Activated CD4-positive, alpha-beta T cell treated with anti-CD3 and anti-CD28 coated beads, Interleukin-2, amount 50 U/mL, for 4 hours (primary cell): ENCODE measurements at regions not wholly inside any gene's neighbourhood (a gene's known extent, or its start where the extent isn't known, plus 50 kb on each side); places are given as distances from the start of the nearest gene placed in this dataset.

Experiments used
- DNase-seq, 2 experiments: peaks; one replicate each; pipeline ENCODE4 v3.0.0-alpha.2; 2020

DNA sequence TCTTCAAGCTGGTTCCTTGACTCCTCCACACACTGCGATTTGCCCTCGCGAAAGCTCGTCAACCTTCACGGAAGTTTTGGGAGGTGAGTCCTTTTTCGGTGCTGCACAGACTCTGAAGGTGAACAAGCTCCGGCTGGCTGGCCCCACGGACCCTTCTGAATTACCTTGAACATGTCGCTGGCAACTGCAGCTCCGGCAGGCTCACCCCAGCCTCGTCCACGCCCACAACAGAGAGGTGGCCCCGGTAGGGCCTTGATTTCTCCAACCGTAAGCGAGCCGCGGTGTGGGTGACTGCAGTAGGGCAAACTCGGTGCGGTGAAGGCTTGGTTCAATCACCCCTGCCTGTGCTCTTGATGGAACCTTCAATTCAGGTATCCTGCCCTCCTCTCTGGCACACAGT lies 1020.7 kb upstream of the GOT2 start:
- DNase-seq = no peak

DNA sequence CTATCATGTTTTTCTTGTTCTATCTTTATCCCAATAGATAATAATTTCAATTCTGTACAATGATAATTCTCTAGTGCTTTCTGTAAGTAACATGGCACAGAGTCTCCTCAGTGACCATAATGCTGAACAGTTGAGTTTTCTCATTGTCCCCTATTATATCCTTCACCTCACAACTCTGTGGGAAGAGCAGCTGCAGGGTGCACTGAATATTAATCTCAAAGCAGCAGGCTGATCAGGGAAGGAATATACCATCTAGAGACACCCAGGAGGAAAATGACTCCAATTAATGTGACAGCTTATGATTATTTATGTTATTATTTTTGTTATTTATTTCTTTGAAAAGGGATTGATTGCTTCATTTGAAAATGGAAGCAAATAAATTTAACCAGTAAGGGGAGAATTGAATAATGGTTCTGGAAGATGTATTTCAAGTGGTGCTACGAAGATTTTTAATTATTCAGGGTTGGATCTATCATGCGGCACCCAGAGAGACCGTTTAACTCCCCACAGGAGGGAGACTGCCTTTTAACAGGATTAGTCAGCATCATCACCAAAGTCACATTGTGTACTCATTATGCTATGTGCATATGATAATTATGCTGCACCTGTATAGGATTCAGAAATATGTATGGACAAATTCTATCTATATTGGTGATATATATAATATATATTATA lies 1015.7 kb upstream of the GOT2 start:
- DNase-seq = no peak

DNA sequence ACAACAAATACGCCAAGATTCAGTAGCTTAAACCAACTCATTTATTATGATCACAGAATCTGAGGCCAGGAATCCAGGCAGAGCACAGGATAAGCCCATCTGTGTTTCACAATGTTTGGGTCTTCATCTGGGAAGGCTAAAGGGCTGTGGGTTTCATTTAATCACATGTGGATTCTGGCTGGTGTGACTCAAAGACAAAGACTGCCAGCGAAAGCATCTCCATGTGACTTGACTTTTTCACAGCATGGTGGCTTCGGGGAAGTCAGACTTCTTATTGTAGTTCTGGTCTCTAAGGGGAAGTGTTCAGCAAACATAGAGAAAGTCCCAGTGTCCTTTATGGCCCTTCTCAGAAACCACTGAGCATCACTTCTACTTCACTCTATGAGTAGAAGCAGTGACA lies 1014.4 kb upstream of the GOT2 start:
- no peak for DNase-seq

DNA sequence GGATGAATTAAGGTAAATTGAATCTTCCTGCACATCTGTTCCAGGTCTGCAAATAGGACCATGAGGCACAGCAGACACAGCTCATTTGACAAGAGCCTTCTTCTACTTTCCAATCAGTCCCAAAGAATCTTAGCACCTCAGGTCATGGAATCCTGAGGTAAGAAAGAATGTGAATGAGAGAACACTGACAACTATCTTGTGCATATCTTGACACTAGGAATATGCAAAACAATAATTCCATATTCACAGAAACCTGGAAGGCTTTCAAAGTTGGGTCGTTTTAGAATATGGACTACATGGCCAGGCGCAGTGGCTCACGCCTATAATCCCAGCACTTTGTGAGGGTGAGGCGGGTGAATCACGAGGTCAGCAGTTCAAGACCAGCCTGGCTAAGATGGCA lies 1009.4 kb upstream of the GOT2 start:
- no peak for DNase-seq

DNA sequence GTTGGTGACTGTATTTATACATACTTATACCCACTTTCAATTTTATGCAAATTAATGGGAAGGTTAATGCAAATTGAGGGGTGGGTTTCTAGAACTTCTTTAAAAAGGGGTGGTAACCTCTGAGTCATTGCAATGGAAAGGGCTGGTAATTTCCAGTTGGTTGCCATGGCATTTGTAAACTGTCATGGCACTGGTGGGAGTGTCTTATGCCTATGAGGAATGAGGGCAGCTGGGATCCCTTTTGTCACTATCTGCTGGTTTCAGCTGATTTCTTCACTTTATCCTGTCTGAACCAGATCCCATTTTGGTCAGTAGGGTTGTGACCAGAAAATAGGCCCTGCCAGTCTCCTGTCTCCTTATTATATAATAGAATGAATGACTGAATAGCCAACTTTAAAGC lies 1006.7 kb upstream of the GOT2 start:
- DNase-seq = no peak

DNA sequence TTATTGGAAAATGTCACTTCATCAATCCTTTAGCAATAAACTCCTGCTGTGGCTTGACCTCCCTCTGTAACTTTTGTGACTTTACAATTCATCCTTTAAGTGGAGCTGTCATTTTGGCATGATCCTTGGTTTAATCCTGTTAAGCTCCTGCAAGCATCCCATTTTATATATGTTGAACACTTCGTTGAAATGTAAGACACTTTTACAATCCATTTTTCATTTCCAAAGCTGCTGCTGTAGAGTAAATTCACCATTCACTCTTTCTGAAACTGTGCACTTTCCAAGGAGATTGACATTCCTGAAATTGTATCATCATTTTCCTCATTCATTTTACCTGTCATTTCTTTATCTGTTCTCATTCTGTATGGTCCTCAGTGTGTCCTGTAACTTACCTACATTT lies 1003.2 kb upstream of the GOT2 start:
- DNase-seq = no peak

DNA sequence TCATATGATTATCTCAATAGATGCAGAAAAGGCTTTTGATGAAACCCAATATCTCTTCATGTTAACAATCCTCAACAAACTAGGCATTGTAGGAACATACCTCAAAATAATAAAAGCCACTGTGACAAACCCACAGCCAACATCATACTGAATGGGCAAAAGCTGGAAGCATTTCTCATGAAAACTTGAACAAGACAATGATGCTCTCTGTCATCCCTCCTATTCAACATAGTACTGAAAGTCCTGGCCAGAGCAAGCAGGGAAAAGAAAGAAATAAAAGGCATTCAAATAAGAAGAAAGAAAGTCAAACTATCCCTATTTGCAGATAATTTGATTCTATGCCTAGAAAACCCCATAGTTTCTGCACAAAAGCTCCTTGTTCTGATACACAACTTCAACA lies 999.2 kb upstream of the GOT2 start:
- DNase-seq = no peak

DNA sequence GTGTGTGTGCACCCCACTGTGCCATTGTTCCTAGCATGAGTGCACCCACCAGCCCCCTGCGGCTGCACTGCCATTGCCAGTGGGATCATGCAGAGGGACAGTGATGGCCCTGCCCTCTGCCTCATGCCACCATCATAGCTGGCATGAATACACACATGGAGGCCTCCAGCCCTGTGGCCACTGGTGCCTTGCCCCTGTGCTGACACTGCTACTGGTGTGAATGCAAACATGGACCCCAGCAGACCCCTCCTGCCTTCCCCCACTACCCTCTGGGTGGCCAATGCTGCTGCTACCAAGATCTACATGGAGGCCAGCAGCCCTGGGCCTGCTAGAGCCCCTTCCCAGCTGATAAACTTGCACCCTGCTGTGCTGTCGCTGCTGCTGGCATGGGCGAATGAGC lies 995.5 kb upstream of the GOT2 start:
- DNase-seq = no peak

DNA sequence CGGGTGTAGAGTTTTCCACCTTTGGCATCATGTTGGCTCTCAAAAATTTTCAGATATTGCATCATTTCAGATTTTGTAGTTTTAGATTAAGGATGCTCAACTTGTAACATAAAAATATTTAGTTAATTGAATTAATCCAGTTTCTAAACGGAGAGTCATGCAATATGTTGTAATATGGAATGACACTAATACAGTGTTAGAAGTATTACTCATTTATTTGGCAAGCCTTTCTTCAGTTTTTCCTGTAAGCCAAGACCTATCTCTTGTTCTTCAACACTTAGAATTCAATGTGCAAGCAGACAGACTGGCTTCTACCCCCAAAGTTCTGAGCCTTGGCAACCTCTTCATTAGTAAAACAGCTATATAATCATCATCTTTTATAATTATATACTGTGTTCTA lies 985.0 kb upstream of the GOT2 start:
- no peak for DNase-seq

DNA sequence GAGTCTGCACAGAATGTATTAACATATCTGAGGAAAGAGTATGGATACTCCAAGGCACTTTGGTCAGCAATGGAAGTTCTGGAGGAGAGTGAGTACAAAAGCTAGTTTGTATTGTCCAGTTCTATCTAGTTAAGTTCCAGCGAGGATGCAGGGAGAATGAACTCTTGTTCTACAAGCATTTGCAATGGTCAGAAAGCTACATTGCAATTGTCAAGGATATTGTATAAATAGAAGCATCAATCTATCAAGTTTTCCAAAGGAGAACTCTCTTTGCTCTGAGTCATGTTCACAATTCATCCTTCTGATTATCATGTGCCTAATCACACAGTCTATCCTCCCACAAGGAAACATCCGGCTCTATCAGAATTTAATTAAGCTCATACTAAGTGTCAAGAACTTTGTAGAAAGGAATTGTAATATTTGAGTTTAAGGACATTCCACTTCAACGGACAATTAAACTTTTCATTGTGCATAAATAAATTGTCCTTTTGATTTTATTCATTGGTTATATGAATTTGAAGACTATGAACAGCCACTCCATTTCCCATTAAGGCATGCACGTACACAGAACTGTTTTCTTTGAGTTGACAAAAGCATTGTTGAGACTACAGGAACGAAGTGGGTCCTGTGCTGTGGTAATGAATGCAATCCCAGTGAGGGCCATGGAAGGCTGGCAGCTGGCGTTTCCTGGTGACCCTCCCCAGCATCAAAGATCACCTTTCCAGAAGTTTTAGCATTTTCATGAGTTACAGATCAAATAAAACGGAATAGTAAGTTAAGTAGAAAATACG lies 973.5 kb upstream of the GOT2 start:
- DNase-seq = no peak

DNA sequence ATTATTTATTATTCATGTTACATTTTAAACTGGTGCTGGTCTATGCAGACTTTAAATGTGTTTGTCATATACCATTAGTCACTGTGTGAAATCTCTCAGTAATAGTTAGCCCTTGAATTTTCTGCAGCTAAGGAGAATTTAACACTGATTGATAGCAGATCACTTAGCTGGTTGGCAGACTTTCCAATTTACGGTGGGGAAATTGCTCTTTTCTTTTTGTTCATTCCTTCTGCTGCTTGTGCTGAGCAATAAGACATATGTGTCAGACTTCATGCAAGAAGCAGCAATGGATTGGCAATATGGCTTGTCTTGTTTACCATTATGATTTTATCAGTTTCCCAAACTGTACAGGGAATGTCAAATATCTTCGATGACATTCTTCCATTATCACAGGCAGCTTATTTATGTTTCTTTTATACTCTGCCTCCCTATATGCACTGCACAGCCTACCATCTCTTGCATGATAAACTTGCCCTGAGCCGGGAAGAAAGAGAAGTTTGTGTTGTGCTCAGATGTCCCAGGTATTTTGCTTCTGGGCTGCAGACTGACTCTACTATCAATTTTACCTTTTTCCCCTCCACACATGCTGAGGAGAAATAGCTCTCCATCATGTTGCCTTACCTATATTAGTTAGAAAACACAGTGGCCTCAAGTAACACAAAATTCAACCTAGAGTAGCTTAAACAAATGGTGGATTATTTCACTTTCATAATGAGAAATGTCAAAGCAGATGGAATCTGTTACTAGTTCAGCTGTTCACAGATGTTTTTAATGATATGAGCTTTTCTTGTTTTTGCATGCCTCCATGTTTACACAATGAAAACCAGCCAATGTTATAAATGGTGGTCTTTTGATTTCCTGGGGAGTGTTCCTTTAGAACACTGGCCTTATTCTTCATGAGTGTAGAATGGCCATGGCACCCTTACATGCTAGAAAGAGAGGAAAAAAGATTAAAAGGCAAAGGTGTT lies 968.1 kb upstream of the GOT2 start:
- DNase-seq = no peak

DNA sequence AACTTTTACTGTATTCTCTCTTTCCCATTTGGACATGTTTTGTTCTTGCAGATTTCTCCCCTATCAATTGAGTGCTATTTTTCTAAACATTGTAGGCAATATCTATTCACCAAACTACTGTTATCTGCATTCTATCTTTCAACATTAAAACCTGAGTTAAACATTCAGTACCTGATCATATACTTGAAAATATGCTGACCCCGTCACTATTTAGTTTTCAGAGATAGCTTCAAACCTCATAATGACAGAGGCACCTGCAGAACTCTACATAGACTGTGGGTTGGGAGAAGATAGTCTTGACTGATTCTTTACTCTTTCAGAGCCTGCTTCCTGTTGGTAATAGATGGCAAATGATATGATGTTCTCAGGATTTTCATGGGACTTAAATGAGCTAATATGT lies 965.7 kb upstream of the GOT2 start:
- no peak for DNase-seq

DNA sequence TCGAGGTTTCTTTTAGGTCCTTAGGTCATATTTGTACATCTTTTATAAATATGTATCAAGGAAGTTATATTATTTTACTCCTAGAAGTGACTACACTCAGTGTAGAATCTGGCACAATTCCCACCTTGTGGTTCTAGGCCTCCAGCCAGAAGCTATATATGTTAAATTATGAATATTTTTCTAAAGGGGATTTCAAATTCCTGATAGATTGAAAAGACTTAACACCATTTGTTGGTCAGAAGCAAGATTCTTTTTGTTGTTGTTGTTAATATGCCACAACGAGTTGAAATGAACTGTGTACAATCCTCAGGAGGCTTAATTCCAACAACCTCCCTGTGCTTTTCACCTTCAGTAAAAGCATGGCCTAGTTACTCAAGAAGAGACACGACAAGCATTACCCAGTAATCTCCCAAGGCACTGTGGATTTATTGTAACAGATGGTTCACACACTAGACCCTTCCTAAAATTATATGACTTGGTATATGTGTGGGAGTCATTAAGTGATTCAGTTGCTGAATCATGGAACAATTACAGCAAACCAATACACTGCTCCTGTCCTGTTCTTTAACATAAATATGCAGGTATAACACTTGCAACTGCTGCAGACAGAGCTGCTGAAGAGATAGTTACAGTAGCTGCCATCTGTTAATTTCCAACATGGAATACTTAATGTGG lies 964.4 kb upstream of the GOT2 start:
- DNase-seq = no peak

DNA sequence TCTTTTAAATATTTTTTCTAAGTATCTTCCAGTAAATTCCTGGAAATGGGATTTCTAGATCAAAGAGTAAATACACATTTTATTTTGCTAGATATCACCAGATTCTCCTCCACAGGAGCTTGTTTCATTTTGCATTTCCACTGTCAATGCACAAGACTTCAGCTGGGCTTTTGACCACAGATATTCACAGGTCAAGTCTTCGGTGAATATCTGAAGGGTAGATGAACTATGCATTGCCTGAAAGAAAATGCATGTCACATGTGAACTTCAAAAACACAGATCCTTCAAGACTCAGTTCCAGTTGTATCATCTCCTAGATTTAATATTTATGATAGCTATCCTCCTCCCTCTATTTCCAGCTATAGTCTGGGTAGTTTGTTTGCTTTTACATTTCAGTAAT lies 963.6 kb upstream of the GOT2 start:
- no peak for DNase-seq

DNA sequence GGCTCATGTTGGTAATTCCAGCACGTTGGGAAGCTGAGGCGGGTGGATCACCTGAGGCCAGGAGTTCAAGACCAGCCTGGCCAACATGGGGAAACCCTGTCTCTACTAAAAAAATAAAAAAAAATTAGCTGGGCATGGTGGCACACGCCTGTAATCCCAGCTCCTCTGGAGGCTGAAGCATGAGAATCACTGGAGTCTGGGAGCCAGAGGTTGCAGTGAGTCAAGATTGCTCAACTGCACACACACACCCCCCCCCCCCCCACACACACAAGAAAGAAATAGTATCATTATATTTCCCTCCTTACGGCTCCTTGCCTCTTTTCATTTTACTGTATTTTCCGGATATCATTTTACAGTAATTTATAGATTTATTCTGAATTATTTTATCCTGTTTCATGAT lies 963.1 kb upstream of the GOT2 start:
- DNase-seq = no peak

DNA sequence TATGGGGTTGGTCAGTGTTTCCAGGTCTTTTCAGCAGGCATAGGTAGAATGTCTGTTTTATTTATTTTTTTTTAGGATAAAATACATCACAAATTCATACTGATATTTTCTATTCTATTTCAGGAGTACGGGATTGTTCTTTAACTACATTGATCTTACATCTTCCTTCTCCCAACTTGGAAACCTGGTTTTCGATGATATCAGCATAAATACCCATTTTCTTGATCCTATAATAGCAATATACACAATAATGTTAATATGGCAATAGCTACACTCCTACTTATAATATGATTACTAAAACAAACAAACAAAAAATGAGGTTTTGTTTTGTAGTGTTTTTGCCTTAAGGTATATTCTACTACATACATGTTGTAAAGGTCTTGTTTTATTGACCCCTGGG lies 962.4 kb upstream of the GOT2 start:
- no peak for DNase-seq

DNA sequence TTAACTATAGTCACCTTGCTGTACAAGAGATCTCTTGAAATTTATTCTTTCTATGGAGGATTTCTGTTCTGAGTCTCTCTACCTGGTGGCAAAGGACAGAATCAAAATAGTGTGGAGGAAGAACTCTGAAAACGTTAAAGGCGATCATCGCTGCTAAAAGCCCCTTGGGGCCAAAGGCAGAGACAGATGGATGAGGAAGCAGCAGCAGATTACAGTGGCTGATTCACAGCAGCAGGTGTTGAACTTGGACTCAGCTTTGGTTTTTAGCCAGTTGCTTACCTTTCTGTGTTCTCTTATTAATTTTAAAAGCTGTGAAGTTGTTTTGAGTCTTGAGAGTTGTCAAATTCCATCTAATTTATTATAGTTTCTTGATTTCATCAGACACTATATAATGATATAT lies 956.1 kb upstream of the GOT2 start:
- DNase-seq = no peak

DNA sequence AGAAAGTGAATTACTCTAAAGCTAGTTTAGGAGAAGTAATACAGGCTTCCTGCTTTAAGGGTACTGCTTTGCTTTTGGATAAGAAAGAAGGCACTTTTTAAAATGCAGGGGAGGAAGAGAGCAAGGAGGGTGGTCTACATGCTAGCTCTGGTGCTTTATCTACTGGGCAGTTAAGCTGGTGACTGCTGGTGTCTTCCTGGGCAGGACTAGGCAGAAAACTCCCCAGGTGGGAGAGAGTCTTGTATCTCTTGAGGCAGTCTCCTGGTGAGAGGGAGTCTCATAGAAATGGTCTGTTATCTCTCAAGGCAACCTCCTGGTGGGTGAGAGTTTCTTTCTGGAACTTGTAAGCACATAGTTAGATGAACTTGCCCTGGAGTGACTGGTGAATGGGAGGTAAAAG lies 953.9 kb upstream of the GOT2 start:
- no peak for DNase-seq

DNA sequence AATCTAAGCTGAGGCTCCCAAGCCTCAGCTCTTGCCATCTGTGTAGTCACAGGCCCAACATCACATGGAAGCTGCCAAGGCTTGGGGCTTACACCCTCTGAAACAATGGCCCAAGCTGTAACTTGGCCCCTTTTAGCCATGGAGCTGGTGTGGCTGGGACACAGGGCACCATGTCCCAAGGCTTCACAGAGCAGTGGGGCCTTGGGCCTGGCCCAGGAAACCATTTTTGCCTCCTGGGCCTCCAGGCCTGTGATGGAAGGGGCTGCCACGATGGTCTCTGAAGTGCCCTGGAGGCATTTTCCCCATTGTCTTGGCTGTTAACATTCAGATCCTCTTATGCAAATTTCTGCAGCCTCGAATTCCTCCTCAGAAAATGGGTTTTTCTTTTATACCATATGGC lies 952.3 kb upstream of the GOT2 start:
- no peak for DNase-seq

DNA sequence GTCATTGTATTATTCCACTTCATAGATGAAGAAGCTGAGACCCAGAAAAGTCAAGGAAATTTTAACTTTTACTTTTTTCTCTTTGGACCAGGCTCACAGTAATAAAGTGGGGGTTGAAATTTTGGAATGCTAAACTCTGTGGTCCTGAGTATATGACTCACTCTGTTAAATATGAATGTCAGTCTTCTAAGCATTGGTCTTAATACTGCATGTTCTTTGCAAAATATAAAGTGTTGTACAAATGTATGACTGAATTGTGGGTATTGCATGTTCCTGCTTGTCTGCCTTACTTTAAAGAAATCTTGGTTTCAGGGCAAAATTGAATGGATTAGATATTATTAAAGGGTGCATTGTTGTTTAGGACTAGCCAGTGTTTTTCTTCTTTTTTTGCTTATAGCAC lies 950.8 kb upstream of the GOT2 start:
- DNase-seq = no peak

DNA sequence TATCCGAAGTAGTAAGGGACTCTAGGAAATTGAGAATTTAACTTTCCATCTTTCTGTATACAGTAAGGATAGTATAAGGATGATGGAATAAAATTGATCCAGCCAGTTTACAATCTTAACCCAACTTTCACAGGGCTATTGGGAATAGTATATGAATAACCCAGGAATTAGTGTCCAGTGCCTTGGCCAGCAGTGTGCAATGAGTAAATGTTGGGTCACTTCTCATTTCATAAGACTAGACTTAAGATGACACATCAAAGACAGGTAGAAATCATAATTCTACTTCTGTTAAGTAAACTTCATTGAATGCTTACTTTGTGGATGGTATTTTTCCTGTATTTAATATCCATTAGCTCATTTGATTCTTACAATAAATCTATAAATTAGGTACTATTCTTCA lies 949.6 kb upstream of the GOT2 start:
- no peak for DNase-seq

DNA sequence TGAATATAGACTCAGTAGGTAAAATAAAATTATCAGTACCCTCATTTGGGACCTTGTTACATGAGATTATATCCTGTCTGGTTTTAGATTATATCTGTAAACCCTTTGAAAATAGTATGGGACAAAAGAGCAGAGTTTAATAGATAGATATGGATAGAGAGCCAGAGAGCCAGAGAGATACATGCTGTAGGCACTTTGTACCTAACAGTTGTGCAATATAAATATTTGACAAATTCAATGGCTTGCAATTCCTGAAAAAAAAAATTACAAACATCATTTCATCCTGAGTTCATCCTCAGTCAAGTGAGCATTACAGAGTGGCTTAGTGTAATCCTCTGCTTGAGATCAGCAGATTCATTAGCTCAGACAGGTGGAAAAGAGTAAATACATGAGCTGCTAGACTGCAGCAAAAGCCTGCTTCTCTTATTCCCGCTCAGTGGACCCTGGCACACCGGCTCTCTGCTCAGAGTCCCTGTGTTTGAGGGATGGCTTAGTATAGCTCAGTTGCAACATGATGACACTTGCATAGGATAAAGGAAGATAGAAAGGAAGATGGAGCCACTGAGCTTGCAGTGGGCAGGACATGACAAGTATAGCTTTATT lies 931.6 kb upstream of the GOT2 start:
- DNase-seq = no peak

DNA sequence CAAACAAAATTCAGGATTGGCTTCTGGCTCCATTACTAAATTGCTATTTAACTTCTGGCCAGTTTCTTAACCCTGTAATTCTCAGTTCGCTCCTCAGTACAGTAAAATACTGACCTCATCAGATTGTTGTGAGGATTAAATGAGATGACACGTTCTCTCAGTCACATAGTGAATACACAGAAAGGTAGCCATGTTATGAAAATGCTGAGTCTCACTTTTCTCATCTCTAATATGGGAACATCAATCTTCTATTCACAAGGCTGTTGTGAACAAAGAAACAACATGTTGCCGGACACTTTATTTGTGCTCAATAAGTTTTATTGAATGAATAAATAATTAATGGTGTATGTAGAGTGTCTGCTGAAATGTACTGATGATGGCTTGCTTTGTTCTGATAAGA lies 924.5 kb upstream of the GOT2 start:
- no peak for DNase-seq
